Panc1 (cell line): ENCODE measurements at regions not wholly inside any gene's neighbourhood (a gene's known extent, or its start where the extent isn't known, plus 50 kb on each side); places are given as distances from the start of the nearest gene placed in this dataset.

ENCODE experiments used
- CTCF ChIP-seq: fragments of 450-650 bp; IDR thresholded peaks from 2 replicates; pipeline ENCODE4 v1.5.1; 2017; ENCODE audit warnings: mild to moderate bottlenecking
- POLR2AphosphoS5 ChIP-seq: IDR thresholded peaks from 2 replicates; pipeline ENCODE4 v1.6.1; 2012; ENCODE audit warnings: mild to moderate bottlenecking, low read depth, low read length, moderate library complexity

- no peak for TF ChIP-seq CTCF
- no peak for TF ChIP-seq POLR2AphosphoS5
Measured at GRCh38 chr7:125830743-125831142, 901.1 kb upstream of the POT1 start.
